ENCODE measurements at regions not wholly inside any gene's neighbourhood (a gene's known extent, or its start where the extent isn't known, plus 50 kb on each side); places are given as distances from the start of the nearest gene placed in this dataset.

DNA sequence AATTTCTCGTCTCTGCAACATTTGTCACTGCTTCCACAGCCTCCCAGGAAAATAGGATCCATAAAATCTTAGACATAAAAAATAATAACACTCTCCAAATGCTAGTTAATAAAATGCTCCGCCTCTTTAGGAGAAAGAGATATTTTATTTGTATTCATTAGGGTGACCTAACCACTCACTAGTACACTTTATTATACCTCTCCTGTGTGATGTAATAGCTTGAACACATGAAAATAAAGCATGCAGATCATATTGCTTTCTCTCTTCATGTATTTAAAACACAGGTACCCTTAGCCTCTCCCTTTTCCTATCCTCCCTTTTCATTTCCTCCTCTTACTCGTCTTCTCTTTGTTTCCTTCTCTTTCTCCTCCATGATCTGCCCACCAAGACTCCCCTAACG, 694.2 kb downstream of the EPHA4 start:
- TF ChIP-seq, protein P1, sequence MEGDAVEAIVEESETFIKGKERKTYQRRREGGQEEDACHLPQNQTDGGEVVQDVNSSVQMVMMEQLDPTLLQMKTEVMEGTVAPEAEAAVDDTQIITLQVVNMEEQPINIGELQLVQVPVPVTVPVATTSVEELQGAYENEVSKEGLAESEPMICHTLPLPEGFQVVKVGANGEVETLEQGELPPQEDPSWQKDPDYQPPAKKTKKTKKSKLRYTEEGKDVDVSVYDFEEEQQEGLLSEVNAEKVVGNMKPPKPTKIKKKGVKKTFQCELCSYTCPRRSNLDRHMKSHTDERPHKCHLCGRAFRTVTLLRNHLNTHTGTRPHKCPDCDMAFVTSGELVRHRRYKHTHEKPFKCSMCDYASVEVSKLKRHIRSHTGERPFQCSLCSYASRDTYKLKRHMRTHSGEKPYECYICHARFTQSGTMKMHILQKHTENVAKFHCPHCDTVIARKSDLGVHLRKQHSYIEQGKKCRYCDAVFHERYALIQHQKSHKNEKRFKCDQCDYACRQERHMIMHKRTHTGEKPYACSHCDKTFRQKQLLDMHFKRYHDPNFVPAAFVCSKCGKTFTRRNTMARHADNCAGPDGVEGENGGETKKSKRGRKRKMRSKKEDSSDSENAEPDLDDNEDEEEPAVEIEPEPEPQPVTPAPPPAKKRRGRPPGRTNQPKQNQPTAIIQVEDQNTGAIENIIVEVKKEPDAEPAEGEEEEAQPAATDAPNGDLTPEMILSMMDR (IDR thresholded peaks at IDR 0.05), result no peak
- no peak for ATAC-seq (ENCODE audit: low FRiP score)

DNA sequence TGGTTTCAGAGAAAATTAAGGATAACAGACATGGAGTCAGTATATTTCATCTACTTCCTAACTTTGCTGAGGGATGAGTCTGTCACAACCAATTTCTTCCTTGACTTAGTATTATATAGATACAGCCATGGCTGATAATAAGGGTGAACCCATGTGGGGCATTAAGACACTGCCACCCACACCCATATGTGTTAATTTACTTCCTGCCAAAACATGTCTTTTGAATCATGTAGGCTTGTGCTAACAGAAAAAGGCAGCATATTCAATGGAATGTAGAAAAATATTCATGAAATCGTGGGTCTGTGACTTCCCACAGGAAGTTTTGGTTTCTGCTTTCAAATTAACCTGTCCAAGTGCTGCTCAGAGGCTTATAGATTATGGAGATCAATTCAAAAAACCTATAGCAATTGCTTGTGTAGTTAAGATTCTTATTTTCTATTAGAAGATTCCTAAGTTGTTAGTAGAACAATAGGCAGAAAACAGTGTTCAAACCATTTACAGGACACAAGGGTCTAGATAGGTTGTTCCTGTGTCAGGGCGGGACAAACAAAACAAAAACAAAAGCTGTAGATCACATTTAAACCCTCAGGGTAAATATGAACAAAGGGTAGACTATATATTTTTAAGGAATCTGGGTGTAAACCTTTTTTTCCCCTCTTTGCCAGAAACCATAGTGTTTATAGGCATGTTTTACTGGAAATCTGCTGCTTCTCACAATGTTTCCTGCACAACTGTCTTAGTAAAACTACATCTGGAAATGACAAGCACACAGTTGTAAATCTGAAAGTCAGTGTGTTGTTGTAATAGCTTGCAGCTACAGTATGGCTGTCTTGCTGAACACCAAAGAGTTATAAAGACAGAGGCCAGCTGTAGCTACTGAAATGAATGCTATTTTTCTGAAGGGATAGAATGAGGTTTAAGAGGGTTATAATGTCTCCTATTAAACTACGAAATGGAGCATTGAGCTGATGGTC, 691.2 kb downstream of the EPHA4 start:
- DNase-seq (ENCODE audit: low spot score) (no peak), ATAC-seq (ENCODE audit: low FRiP score) (no peak)

More for the DNA sequence above, 694.2 kb downstream of the EPHA4 start:
- no peak for DNase-seq (ENCODE audit: low spot score)

DNA sequence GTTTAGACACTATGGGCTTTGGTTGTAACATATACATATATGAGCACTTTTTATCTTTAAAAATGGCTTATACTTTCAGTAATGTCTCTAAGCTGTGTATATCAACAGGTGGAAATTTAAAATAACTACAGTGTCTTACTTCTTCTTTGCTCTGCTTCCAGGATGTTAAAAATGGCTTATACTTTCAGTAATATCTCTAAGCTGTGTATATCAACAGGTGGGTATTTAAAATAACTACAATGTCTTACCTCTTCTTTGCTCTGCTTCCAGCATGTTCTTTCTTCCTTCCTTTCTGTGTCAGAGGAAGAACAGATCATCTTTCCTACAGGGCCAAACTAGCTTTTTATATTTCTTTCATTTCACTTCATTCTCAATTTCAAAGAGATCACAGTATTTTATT, 689.6 kb downstream of the EPHA4 start:
- DNase-seq (ENCODE audit: low spot score) (no peak), ATAC-seq (ENCODE audit: low FRiP score) (no peak)
- TF ChIP-seq, protein P1 (IDR thresholded peaks at IDR 0.05), result no peak

More for the DNA sequence above, 691.2 kb downstream of the EPHA4 start:
- TF ChIP-seq, protein P1 (IDR thresholded peaks at IDR 0.05), result no peak

DNA sequence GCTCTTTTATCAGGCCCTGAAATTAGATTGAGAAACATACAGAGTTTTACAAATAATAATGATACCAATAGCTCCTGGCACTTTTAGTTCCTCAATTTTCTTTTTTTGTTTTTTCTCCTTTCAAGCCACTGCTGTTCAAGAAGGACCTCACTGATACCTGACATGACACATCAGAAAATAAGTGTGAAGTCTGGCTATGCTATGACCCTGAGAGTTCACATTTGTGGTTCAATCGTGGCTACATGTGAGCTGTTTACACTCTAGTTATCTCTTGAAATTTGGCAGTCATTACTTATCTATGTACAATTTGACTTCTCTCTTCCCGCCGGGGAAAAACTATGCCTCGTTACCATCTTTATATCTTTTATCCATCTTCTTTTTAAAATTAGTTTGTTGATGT, 686.5 kb downstream of the EPHA4 start:
- no peak for DNase-seq (ENCODE audit: low spot score)
- TF ChIP-seq, protein P1 (IDR thresholded peaks at IDR 0.05), result no peak
- no peak for ATAC-seq (ENCODE audit: low FRiP score)

DNA sequence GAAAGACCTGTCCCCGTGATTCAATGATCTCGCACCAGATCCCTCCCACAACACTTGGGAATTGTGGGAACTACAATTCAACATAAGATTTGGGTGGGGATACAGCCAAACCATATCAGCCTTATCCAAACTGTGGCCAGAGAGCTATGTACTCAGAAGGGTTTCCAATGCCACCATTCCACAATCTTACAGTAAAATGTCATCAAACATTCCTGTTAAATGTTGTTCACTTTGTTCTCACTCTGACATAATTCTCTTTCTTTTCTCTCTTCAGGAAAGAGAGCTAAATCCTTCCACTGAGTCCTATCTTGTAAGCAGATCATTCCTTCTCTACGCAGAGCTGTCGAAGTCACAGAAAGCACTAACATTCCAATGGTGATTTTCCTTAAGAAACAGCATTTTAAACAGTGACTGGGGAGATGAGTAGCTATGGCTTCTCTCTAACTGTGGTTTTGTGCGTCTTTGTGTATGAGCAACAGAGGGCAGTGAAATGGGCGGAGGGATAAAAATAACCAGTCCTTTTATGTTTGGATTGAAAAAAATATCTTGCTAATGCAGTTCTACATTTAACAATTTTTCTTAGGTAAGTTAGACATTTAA, 684.7 kb downstream of the EPHA4 start:
- TF ChIP-seq, protein P1 (IDR thresholded peaks at IDR 0.05), result no peak
- ATAC-seq (ENCODE audit: low FRiP score), result no peak
- DNase-seq (ENCODE audit: low spot score), result no peak

DNA sequence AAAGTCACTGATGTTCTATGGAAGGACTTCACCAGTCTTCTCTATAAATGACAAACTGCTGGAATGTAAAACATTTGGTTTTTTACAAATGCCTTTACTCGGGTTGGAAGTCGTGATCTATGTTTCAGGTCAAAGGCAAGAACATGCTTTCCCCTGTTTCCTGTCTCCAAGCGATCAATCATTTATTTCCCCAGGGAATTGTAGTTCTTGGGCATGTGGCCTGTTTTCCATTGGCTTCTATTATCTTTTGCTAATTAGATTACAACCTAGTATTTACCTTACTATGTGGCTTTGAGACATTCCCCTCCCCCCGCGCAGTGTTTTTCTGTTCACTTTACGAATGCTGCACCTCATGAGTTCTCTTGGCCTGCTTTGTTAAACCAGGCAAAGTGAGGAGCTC, 684.2 kb downstream of the EPHA4 start:
- ATAC-seq (ENCODE audit: low FRiP score), result no peak
- no peak for DNase-seq (ENCODE audit: low spot score)
- TF ChIP-seq, protein P1 (IDR thresholded peaks at IDR 0.05), result no peak

All from omental fat pad (tissue), 3 donors.